Neuronal stem cell (in vitro differentiated cells): ENCODE measurements at regions not wholly inside any gene's neighbourhood (a gene's known extent, or its start where the extent isn't known, plus 50 kb on each side); places are given as distances from the start of the nearest gene placed in this dataset.

Source experiments
- DNase-seq: peaks from one replicate; pipeline ENCODE4 v3.0.0-alpha.2; 2013; ENCODE audit warnings: low spot score
- H2AFZ ChIP-seq: one replicate; pipeline ENCODE4 v1.6.1; 2013; ENCODE audit warnings: mild to moderate bottlenecking, low read length, inconsistent platforms
- H2AK5ac ChIP-seq: 2 replicates; pipeline ENCODE4 v1.6.1; 2013; ENCODE audit warnings: low read depth, mild to moderate bottlenecking, inconsistent platforms, low read length, moderate library complexity, mixed read lengths
- H2BK120ac ChIP-seq: 2 replicates; pipeline ENCODE4 v1.6.1; 2013; ENCODE audit warnings: low read depth, mild to moderate bottlenecking, inconsistent platforms, low read length, moderate library complexity, mixed read lengths
- H2BK12ac ChIP-seq: one replicate; pipeline ENCODE4 v1.6.1; 2013; ENCODE audit warnings: low read length, inconsistent platforms
- H2BK15ac ChIP-seq: 2 replicates; pipeline ENCODE4 v1.6.1; 2013; ENCODE audit warnings: mild to moderate bottlenecking, low read length, inconsistent platforms, mixed read lengths
- H2BK5ac ChIP-seq: one replicate; pipeline ENCODE4 v1.6.1; 2013; ENCODE audit warnings: inconsistent platforms, mild to moderate bottlenecking, low read length, moderate library complexity
- H3K14ac ChIP-seq: one replicate; pipeline ENCODE4 v1.6.1; 2013; ENCODE audit warnings: low read length, inconsistent platforms
- H3K18ac ChIP-seq: 2 replicates; pipeline ENCODE4 v1.6.1; 2013; ENCODE audit warnings: low read length, inconsistent platforms
- H3K23ac ChIP-seq: 2 replicates; pipeline ENCODE4 v1.6.1; 2013; ENCODE audit warnings: low read depth, mild to moderate bottlenecking, mixed read lengths, low read length, inconsistent platforms; ENCODE audit not compliant: poor library complexity
- H3K27ac ChIP-seq: replicated peaks from 3 replicates; pipeline ENCODE4 v1.5.1; 2013; ENCODE audit warnings: low read length, inconsistent platforms
- H3K27me3 ChIP-seq, 3 experiments: 2 replicates each; pipeline ENCODE4 v1.6.1; 2013; ENCODE audit warnings: low read length in 3 of 3, mild to moderate bottlenecking in 2 of 3, inconsistent platforms in 1 of 3, low read depth in 1 of 3, mixed read lengths in 1 of 3, moderate library complexity in 1 of 3; ENCODE audit not compliant: control insufficient read depth in 3 of 3, insufficient read depth in 3 of 3
- H3K36me3 ChIP-seq, 2 donors: replicated peaks in 1 of 2; 2 replicates each; pipeline ENCODE4 v1.6.1; 2013; ENCODE audit warnings: low read length in 2 of 2; ENCODE audit not compliant: control insufficient read depth in 2 of 2, insufficient read depth in 2 of 2
- H3K4ac ChIP-seq: 2 replicates; pipeline ENCODE4 v1.6.1; 2013; ENCODE audit warnings: inconsistent platforms, mild to moderate bottlenecking, low read length, moderate library complexity
- H3K4me1 ChIP-seq, 2 donors: 1 replicate in 1 of 2; 2 replicates in 1 of 2; pipeline ENCODE4 v1.6.1; 2013; ENCODE audit warnings: low read length in 2 of 2, low read depth in 1 of 2; ENCODE audit not compliant: control insufficient read depth in 2 of 2, insufficient read depth in 1 of 2
- H3K4me2 ChIP-seq: one replicate; pipeline ENCODE4 v1.6.1; 2013; ENCODE audit warnings: mild to moderate bottlenecking, low read length, inconsistent platforms; ENCODE audit not compliant: insufficient read depth, poor library complexity, severe bottlenecking
- H3K4me3 ChIP-seq, 2 donors: 2 replicates each; pipeline ENCODE4 v1.5.1; 2013; ENCODE audit warnings: low read length in 2 of 2, mild to moderate bottlenecking in 2 of 2, inconsistent platforms in 1 of 2, moderate library complexity in 1 of 2
- H3K79me1 ChIP-seq: one replicate; pipeline ENCODE4 v1.6.1; 2013; ENCODE audit warnings: low read depth, mild to moderate bottlenecking, inconsistent platforms, low read length, moderate library complexity
- H3K9ac ChIP-seq: one replicate; pipeline ENCODE4 v1.6.1; 2013; ENCODE audit warnings: mild to moderate bottlenecking, low read depth, low read length, inconsistent platforms; ENCODE audit not compliant: poor library complexity
- H3K9me3 ChIP-seq, 2 donors: replicated peaks in 1 of 2; 2 replicates each; pipeline versions ENCODE3 to v1.6.1; 2013; ENCODE audit warnings: low read length in 2 of 2, mild to moderate bottlenecking in 2 of 2, inconsistent platforms in 1 of 2, low read depth in 1 of 2, mixed read lengths in 1 of 2, moderate library complexity in 1 of 2; ENCODE audit not compliant: control insufficient read depth in 2 of 2, insufficient read depth in 1 of 2
- H4K8ac ChIP-seq: one replicate; pipeline ENCODE4 v1.6.1; 2013; ENCODE audit warnings: low read depth, mild to moderate bottlenecking, inconsistent platforms, low read length, moderate library complexity
- H4K91ac ChIP-seq: one replicate; pipeline ENCODE4 v1.6.1; 2013; ENCODE audit warnings: low read length, low read depth, mild to moderate bottlenecking, inconsistent platforms; ENCODE audit not compliant: poor library complexity
- WGBS, 2 donors: extraction: QIAGEN DNeasy Blood & Tissue Kit; methylation state at CpG; one replicate each; pipeline ENCODE4 v1.1.7; 2013; ENCODE audit warnings: missing lambda C conversion rate in 2 of 2, mixed read lengths in 1 of 2; ENCODE audit not compliant: insufficient read length in 2 of 2, insufficient replicate concordance in 1 of 2; ENCODE audit errors: extremely low coverage in 2 of 2; 5-methylcytosine and 5-hydroxymethylcytosine counted together

DNA sequence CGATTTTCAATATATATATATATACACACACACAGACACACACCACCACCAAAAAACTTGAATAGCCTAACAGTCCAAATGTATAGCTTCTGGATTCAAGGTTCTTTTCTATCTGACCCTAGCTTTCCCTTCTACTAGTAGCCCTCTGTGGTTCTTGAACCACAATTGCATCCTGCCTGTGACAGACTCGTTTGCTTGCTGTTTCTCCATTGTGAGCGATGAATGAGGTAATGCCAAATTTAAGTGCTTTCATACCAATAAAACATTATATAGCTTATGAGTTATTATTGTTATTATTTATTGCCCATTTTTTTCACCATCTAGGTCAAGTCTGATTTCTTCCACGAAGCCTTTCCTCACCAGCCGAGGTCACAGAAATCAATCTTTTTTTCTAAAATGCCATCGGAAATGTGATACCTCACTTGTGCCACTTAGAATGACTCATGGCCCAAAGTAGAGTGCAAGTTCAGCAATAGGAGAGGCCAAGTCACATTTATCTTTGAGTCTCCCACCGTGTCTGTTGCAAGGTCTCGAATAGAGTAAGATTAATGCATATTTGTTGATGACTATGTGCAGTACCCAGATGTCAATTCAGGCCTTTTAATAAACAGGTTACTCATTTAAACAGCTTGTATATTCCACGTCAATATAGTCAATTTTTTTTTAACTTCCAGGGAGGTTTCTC lies 1015.8 kb upstream of the SEL1L start:
- Histone ChIP-seq H3K14ac (no peak overlapping the region), H3K79me1 (no peaks in the 10 kb centered on the region), H2BK120ac (no peak overlapping the region), H4K8ac (no peak overlapping the region), H3K36me3 (no peaks in the 10 kb centered on the region), H3K23ac (no peak overlapping the region), H3K4me1 (no peaks in the 10 kb centered on the region), H2BK5ac (no peak overlapping the region), H2BK15ac (no peak overlapping the region), H3K18ac (no peak overlapping the region), H2BK12ac (no peak overlapping the region), H3K4me3 (no peak overlapping the region), H3K27me3 (no peaks in the 10 kb centered on the region), H4K91ac (no peak overlapping the region), H3K27ac (no peak overlapping the region), H3K4ac (no peak overlapping the region), H2AK5ac (no peak overlapping the region), H3K9ac (no peak overlapping the region), H3K9me3 (no peaks in the 10 kb centered on the region), H3K4me2 (no peak overlapping the region), H2AFZ (no peak overlapping the region)
- whole genome bisulfite sequencing, 2 donors = 100% methylated on average over 1 of the region's 9 CpGs; no CpG with 5 or more reads in 1 of the 2 donors
- no peak for DNase-seq

DNA sequence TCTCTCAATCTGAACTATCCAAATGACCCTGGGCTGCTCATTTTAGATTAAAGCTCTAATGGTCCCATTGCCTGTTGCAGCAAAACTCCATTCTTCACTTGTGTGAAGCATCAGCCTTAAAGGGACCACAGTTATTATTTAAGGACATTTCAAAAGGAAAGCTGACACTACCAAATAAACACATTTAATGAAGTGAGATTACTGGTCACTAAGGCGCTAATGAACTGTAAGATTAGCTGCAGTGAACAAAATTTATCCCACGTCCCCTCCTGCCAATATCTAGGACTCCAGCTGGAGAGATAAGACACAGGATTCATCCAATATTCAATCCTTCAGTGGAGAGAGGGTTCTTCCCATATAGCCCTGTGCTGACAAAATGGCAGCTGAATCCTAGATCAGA lies 1029.2 kb upstream of the SEL1L start:
- Histone ChIP-seq H3K4me2 (no peak overlapping the region), H2BK5ac (no peak overlapping the region), H3K14ac (no peak overlapping the region), H3K9me3 (no peaks in the 10 kb centered on the region), H3K4me1 (no peaks in the 10 kb centered on the region), H3K4me3 (no peak overlapping the region), H2BK15ac (no peak overlapping the region), H4K8ac (no peak overlapping the region), H3K23ac (no peak overlapping the region), H2BK120ac (no peak overlapping the region), H3K27ac (no peak overlapping the region), H3K9ac (no peak overlapping the region), H3K79me1 (no peaks in the 10 kb centered on the region), H2BK12ac (no peak overlapping the region), H3K36me3 (no peaks in the 10 kb centered on the region), H2AFZ (no peak overlapping the region), H3K4ac (no peak overlapping the region), H3K27me3 (no peaks in the 10 kb centered on the region), H3K18ac (no peak overlapping the region), H2AK5ac (no peak overlapping the region), H4K91ac (no peak overlapping the region)
- WGBS, 2 donors = no CpG with 5 or more reads among the region's 2 CpGs
- DNase-seq = no peak

DNA sequence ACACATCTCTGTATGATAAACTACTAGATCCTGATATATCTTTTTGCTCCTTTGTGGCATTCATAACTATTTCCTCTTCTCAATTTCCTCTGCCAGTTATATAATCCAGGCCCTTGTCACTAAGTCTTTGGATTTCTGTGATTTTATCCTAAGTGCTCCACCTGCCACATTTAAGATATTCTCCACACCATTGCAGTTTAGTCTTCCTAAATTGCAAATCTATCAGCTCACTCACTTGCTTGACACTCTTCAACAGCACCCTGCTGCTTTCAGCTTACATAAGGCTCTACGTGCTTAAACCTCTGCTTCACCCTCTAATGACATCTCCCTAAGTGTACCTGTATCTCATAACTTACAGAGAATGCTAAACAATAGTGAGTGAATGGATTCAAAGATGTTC lies 1032.2 kb upstream of the SEL1L start:
- H4K91ac ChIP-seq = no peak overlapping the region
- no CpG with 5 or more reads among the region's 1 CpG for WGBS, 2 donors

DNA sequence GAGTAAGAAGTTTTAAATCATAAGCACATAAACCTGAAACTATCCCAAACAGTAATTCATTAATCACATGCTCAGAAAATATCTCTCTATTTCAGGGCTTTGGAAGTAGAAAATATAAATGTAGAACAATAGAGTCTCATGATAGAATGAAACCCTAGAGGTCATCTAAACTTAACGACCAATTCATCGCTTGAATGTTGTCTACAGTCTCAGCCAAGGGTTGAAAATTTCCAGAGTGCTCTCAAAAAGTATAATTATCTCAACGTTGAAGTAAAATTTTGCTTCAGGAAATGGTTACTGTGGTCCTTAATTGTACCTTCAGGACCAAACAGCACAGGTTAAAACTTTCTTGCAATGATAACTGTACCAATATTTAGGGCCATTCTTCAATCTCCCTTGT lies 1053.6 kb upstream of the SEL1L start:
- Histone ChIP-seq H2BK5ac (no peak overlapping the region), H2AFZ (no peak overlapping the region)
- no CpG with 5 or more reads among the region's 3 CpGs for WGBS, 2 donors

More for the DNA sequence above, 1032.2 kb upstream of the SEL1L start:
- Histone ChIP-seq H3K9ac (no peak overlapping the region), H3K27me3 (no peaks in the 10 kb centered on the region), H3K4ac (no peak overlapping the region), H3K79me1 (no peaks in the 10 kb centered on the region), H3K4me1 (no peaks in the 10 kb centered on the region), H3K4me3 (no peak overlapping the region), H2AFZ (no peak overlapping the region), H2AK5ac (no peak overlapping the region), H3K9me3 (no peaks in the 10 kb centered on the region), H4K8ac (no peak overlapping the region), H2BK5ac (no peak overlapping the region), H2BK15ac (no peak overlapping the region), H3K27ac (no peak overlapping the region), H3K4me2 (no peak overlapping the region), H2BK12ac (no peak overlapping the region), H2BK120ac (no peak overlapping the region), H3K18ac (no peak overlapping the region), H3K23ac (no peak overlapping the region), H3K36me3 (no peaks in the 10 kb centered on the region), H3K14ac (no peak overlapping the region)
- DNase-seq = no peak

More for the DNA sequence above, 1053.6 kb upstream of the SEL1L start:
- H4K91ac ChIP-seq = no peak overlapping the region
- H2BK120ac ChIP-seq = no peak overlapping the region
- no peak overlapping the region for H3K27ac ChIP-seq
- no peak for DNase-seq
- no peak overlapping the region for H2AK5ac ChIP-seq
- no peak overlapping the region for H2BK12ac ChIP-seq
- no peak overlapping the region for H3K4ac ChIP-seq
- H3K18ac ChIP-seq = no peak overlapping the region
- H3K27me3 ChIP-seq = no peaks in the 10 kb centered on the region
- H3K36me3 ChIP-seq = no peaks in the 10 kb centered on the region
- no peaks in the 10 kb centered on the region for H3K79me1 ChIP-seq
- H3K4me3 ChIP-seq = no peak overlapping the region
- H4K8ac ChIP-seq = no peak overlapping the region
- no peak overlapping the region for H2BK15ac ChIP-seq
- no peak overlapping the region for H3K23ac ChIP-seq
- H3K9ac ChIP-seq = no peak overlapping the region
- no peaks in the 10 kb centered on the region for H3K4me1 ChIP-seq
- no peak overlapping the region for H3K4me2 ChIP-seq
- no peak overlapping the region for H3K14ac ChIP-seq
- H3K9me3 ChIP-seq = no peaks in the 10 kb centered on the region
